ENCODE measurements at regions not wholly inside any gene's neighbourhood (a gene's known extent, or its start where the extent isn't known, plus 50 kb on each side); places are given as distances from the start of the nearest gene placed in this dataset.
A peak's percentile ranks its signal among the peaks of the same experiment; 100 is the strongest.

GRCh38 chr2:222804351-222804750 lies 56.5 kb upstream of the ACSL3 start:
- Histone ChIP-seq H3K9me2 (replicated peaks; ENCODE audit: insufficient read depth) (no peaks in the 10 kb centered on the region), H3K4me3 (no peak overlapping the region), H3K4me1 (ENCODE audit: insufficient read depth) (peaks cover 15% of the 10 kb centered on the region), H3K27me3 (no peaks in the 10 kb centered on the region), H3K27ac (no peak overlapping the region), H3K9me3 (ENCODE audit: low read depth) (no peaks in the 10 kb centered on the region), H3K36me3 (replicated peaks; ENCODE audit: insufficient read depth, low read depth) (no peaks in the 10 kb centered on the region), H4K20me1 (ENCODE audit: insufficient read depth, poor library complexity, severe bottlenecking) (no peaks in the 10 kb centered on the region), H2AFZ (no peak overlapping the region), H3K79me2 (no peaks in the 10 kb centered on the region), H3K4me2 (no peak overlapping the region)
- 84% methylated on average over 2 of the region's 2 CpGs for WGBS (ENCODE audit: low lambda C conversion rate, missing lambda C conversion rate)
- DNase-seq (ENCODE audit: low spot score): no peak
- TF ChIP-seq CTCF (IDR thresholded peaks at IDR 0.05; ENCODE audit: poor library complexity) (no peak), EZH2 (IDR thresholded peaks at IDR 0.05; ENCODE audit: borderline replicate concordance) (no peak), EZH2phosphoT487 (IDR thresholded peaks at IDR 0.05; ENCODE audit: low read depth, severe bottlenecking, unreplicated experiment) (no peak)

GRCh38 chr2:222805591-222806304 lies 55.1 kb upstream of the ACSL3 start:
- no peak for DNase-seq (ENCODE audit: low spot score)
- H3K9me3 ChIP-seq (ENCODE audit: low read depth): no peaks in the 10 kb centered on the region
- no peaks in the 10 kb centered on the region for H3K9me2 ChIP-seq (replicated peaks; ENCODE audit: insufficient read depth)
- H3K4me3 ChIP-seq: no peak overlapping the region
- TF ChIP-seq EZH2phosphoT487 (IDR thresholded peaks at IDR 0.05; ENCODE audit: low read depth, severe bottlenecking, unreplicated experiment) (no peak), EZH2 (IDR thresholded peaks at IDR 0.05; ENCODE audit: borderline replicate concordance) (no peak), CTCF (IDR thresholded peaks at IDR 0.05; ENCODE audit: poor library complexity) (no peak)
- H3K4me1 ChIP-seq (ENCODE audit: insufficient read depth): peaks cover 15% of the 10 kb centered on the region
- H3K79me2 ChIP-seq: no peaks in the 10 kb centered on the region
- H3K27me3 ChIP-seq: no peaks in the 10 kb centered on the region
- no peaks in the 10 kb centered on the region for H4K20me1 ChIP-seq (ENCODE audit: insufficient read depth, poor library complexity, severe bottlenecking)
- H3K4me2 ChIP-seq: peak overlapping the region; percentile 28
- H3K36me3 ChIP-seq (replicated peaks; ENCODE audit: insufficient read depth, low read depth): no peaks in the 10 kb centered on the region
- WGBS (ENCODE audit: low lambda C conversion rate, missing lambda C conversion rate): 74% methylated on average over 8 of the region's 8 CpGs
- no peak overlapping the region for H2AFZ ChIP-seq
- H3K27ac ChIP-seq: peak overlapping the region; percentile 67

- Histone ChIP-seq H3K79me2 (no peaks in the 10 kb centered on the region), H3K4me3 (no peak overlapping the region), H3K27me3 (no peaks in the 10 kb centered on the region), H3K4me1 (ENCODE audit: insufficient read depth) (peaks cover 15% of the 10 kb centered on the region), H3K27ac (peak overlapping the region; percentile 67), H4K20me1 (ENCODE audit: insufficient read depth, poor library complexity, severe bottlenecking) (no peaks in the 10 kb centered on the region), H3K4me2 (peak overlapping the region; percentile 28), H3K9me3 (ENCODE audit: low read depth) (no peaks in the 10 kb centered on the region), H2AFZ (no peak overlapping the region), H3K36me3 (replicated peaks; ENCODE audit: insufficient read depth, low read depth) (no peaks in the 10 kb centered on the region), H3K9me2 (replicated peaks; ENCODE audit: insufficient read depth) (no peaks in the 10 kb centered on the region)
- DNase-seq (ENCODE audit: low spot score): no peak
- TF ChIP-seq CTCF (IDR thresholded peaks at IDR 0.05; ENCODE audit: poor library complexity): no peak
- no peak for TF ChIP-seq EZH2phosphoT487 (IDR thresholded peaks at IDR 0.05; ENCODE audit: low read depth, severe bottlenecking, unreplicated experiment)
- TF ChIP-seq EZH2 (IDR thresholded peaks at IDR 0.05; ENCODE audit: borderline replicate concordance): no peak
- WGBS (ENCODE audit: low lambda C conversion rate, missing lambda C conversion rate): 38% methylated on average over 5 of the region's 5 CpGs
Measured at GRCh38 chr2:222806526-222807137, 54.2 kb upstream of the ACSL3 start.

Data from hepatocyte (in vitro differentiated cells).